ENCODE measurements at regions not wholly inside any gene's neighbourhood (a gene's known extent, or its start where the extent isn't known, plus 50 kb on each side); places are given as distances from the start of the nearest gene placed in this dataset.

GRCh38 chr2:51511002-51511401 lies 479.1 kb upstream of the NRXN1 start:
- intact Hi-C loops (cut with DNase I; ENCODE audit: low total_unique reads): no loop called here
- H3K9me3 ChIP-seq: no peaks in the 10 kb centered on the region
- no peak overlapping the region for H3K4me3 ChIP-seq
- DNase-seq: no peak
- TF ChIP-seq POLR2A (IDR thresholded peaks at IDR 0.05): no peak
- TF ChIP-seq, protein P1, sequence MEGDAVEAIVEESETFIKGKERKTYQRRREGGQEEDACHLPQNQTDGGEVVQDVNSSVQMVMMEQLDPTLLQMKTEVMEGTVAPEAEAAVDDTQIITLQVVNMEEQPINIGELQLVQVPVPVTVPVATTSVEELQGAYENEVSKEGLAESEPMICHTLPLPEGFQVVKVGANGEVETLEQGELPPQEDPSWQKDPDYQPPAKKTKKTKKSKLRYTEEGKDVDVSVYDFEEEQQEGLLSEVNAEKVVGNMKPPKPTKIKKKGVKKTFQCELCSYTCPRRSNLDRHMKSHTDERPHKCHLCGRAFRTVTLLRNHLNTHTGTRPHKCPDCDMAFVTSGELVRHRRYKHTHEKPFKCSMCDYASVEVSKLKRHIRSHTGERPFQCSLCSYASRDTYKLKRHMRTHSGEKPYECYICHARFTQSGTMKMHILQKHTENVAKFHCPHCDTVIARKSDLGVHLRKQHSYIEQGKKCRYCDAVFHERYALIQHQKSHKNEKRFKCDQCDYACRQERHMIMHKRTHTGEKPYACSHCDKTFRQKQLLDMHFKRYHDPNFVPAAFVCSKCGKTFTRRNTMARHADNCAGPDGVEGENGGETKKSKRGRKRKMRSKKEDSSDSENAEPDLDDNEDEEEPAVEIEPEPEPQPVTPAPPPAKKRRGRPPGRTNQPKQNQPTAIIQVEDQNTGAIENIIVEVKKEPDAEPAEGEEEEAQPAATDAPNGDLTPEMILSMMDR (IDR thresholded peaks at IDR 0.05): no peak
- H3K36me3 ChIP-seq: no peaks in the 10 kb centered on the region
- no peak overlapping the region for H3K27ac ChIP-seq
- no peaks in the 10 kb centered on the region for H3K4me1 ChIP-seq
- H3K27me3 ChIP-seq: no peaks in the 10 kb centered on the region

DNA sequence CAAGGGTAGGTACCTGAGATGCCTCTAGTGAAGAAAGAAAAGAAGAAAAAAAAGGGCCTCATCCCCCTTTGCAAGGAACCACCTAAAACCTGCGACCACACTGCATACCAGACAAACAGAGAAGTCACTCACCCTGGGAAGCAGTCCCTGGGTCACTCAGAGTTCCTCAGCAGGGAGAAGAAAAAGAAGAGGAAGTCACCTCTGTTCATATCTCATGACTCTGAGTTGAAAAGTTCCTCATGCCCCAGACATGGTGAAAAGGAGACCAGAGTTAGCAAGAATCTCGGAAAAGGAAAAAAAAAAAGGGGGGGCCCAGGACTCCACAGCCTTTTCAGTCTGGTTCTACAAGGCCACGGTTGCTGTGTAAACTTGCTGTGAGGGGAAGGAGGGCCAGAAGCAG lies 478.4 kb upstream of the NRXN1 start:
- TF ChIP-seq, protein P1 (IDR thresholded peaks at IDR 0.05): no peak
- TF ChIP-seq POLR2A (IDR thresholded peaks at IDR 0.05): no peak
- Histone ChIP-seq H3K9me3 (no peaks in the 10 kb centered on the region), H3K27me3 (no peaks in the 10 kb centered on the region), H3K4me3 (no peak overlapping the region), H3K36me3 (no peaks in the 10 kb centered on the region), H3K4me1 (no peaks in the 10 kb centered on the region), H3K27ac (no peak overlapping the region)
- DNase-seq: no peak
- intact Hi-C loops (cut with DNase I; ENCODE audit: low total_unique reads): no loop called here

DNA sequence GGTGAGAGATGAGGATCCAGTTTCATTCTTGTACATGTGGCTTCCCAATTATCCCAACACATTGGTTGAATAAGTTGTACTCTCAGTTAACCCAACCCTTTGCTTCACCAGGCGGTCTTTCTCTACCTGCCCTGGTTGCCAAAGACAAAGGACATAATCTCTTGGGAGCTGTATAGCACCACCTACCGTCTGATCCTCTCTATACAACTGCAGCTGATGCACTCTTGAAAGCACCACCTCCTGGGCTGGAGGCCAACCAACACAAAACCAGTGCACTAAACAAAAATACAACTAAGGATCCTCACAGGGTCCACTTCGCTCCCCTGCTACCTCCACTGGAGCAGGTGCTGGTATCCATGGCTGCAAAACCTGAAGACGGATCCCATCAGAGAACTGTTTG lies 473.6 kb upstream of the NRXN1 start:
- TF ChIP-seq, protein P1 (IDR thresholded peaks at IDR 0.05): no peak
- no peak for TF ChIP-seq POLR2A (IDR thresholded peaks at IDR 0.05)
- DNase-seq: no peak
- Histone ChIP-seq H3K4me3 (no peak overlapping the region), H3K36me3 (no peaks in the 10 kb centered on the region), H3K4me1 (no peaks in the 10 kb centered on the region), H3K27me3 (no peaks in the 10 kb centered on the region), H3K9me3 (no peaks in the 10 kb centered on the region), H3K27ac (no peak overlapping the region)
- intact Hi-C loops (cut with DNase I; ENCODE audit: low total_unique reads): no loop called here

DNA sequence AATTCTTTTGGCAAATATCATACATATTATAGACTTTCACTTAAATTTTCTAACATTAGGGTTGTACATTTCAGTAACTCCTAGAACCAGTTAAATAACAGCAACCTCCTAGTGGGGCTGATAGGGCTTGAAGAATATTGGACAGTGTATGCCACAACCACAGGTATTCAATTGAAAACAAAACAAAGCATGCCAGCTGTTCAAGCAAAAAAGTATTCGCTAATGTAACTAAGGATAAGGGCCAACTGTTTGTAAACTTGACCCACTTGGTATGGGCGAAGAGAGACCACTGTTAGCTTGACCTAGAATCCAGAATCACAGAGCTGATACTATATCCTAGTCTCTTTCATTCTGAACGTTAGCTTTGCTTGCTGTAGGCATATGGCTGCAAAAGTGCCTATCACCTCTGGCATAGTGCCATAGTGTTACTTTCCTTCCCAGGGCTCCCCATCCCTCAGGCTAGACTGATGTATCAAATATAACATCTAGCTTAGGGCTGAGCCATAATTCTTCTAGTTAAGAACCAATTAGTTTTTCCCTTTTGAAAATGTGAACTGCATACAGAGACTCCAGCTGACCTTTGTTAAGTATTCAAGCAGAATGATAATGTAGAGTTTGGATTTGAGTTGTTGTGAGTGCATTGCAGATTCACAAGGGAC lies 458.8 kb upstream of the NRXN1 start:
- Histone ChIP-seq H3K9me3 (no peaks in the 10 kb centered on the region), H3K4me3 (no peak overlapping the region), H3K27me3 (no peaks in the 10 kb centered on the region), H3K4me1 (no peaks in the 10 kb centered on the region), H3K36me3 (no peaks in the 10 kb centered on the region), H3K27ac (no peak overlapping the region)
- TF ChIP-seq, protein P1 (IDR thresholded peaks at IDR 0.05): no peak
- no peak for TF ChIP-seq POLR2A (IDR thresholded peaks at IDR 0.05)
- intact Hi-C loops (cut with DNase I; ENCODE audit: low total_unique reads): no loop called here
- DNase-seq: no peak

DNA sequence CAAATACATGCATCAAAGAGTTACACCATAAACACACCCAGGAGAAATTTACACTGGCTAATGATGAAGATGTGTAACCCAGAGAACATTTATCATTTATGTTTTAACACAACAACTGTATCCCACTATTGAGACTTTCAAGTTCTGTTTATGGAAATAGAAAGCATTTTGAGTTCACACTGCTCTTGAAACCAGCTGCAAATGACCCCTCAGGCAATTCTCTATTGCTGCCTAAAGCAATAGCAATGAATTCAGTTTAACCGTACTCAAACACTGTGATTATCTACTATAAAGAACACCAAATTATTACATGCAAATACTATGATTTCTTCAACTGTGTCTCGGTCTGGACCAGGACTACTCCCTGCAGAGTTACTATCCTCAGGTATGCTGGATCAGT lies 452.7 kb upstream of the NRXN1 start:
- H3K4me3 ChIP-seq: no peak overlapping the region
- H3K27me3 ChIP-seq: no peaks in the 10 kb centered on the region
- TF ChIP-seq, protein P1 (IDR thresholded peaks at IDR 0.05): no peak
- TF ChIP-seq POLR2A (IDR thresholded peaks at IDR 0.05): no peak
- H3K4me1 ChIP-seq: no peaks in the 10 kb centered on the region
- H3K9me3 ChIP-seq: no peaks in the 10 kb centered on the region
- H3K36me3 ChIP-seq: no peaks in the 10 kb centered on the region
- no peak for DNase-seq
- H3K27ac ChIP-seq: no peak overlapping the region
- intact Hi-C loops (cut with DNase I; ENCODE audit: low total_unique reads): no loop called here
